HL-60 (cell line): ENCODE measurements at regions not wholly inside any gene's neighbourhood (a gene's known extent, or its start where the extent isn't known, plus 50 kb on each side); places are given as distances from the start of the nearest gene placed in this dataset.

Source experiments
- CTCF ChIP-seq: IDR thresholded peaks from one replicate; pipeline ENCODE4 v1.5.1; 2011; ENCODE audit warnings: low read length, control low read depth, inconsistent platforms; ENCODE audit not compliant: insufficient read depth
- GABPA ChIP-seq: IDR thresholded peaks from 2 replicates; pipeline ENCODE4 v1.6.1; 2012; ENCODE audit warnings: low read depth
- POLR2AphosphoS5 ChIP-seq: IDR thresholded peaks from 2 replicates; pipeline ENCODE4 v1.6.1; 2012; ENCODE audit warnings: low read depth
- REST ChIP-seq: IDR thresholded peaks from 2 replicates; pipeline ENCODE4 v1.6.1; 2012; ENCODE audit warnings: low read depth; ENCODE audit not compliant: insufficient replicate concordance
- SPI1 ChIP-seq: IDR thresholded peaks from 2 replicates; pipeline ENCODE4 v1.6.1; 2012; ENCODE audit warnings: low read depth, mild to moderate bottlenecking, borderline replicate concordance

GRCh38 chr1:78834201-78834741, 172.3 kb downstream of the ADGRL4 start:
- TF ChIP-seq CTCF (no peak), POLR2AphosphoS5 (no peak), GABPA (no peak), REST (no peak), SPI1 (no peak)
